Activated naive CD4-positive, alpha-beta T cell treated with anti-CD3 and anti-CD28 coated beads for 36 hours (primary cell): ENCODE measurements at regions not wholly inside any gene's neighbourhood (a gene's known extent, or its start where the extent isn't known, plus 50 kb on each side); places are given as distances from the start of the nearest gene placed in this dataset.
"Not testable (repeated sequence)": the region's sequence is repeated elsewhere in the genome, so short reads cannot be mapped to it uniquely, and the experiment has no call there.

Experiments
- CTCF ChIA-PET: fragments of 350-600 bp; sonication (Branson Sonifier 250); formaldehyde crosslinking; loops from one replicate; lab custom pipeline; 2021; ENCODE audit warnings: antibody characterized with exemption; lab: Charles Lee
- DNase-seq: peaks from one replicate; pipeline ENCODE4 v3.0.0-alpha.2; 2020
- H3K27ac Mint-ChIP-seq: one replicate; pipeline ENCODE4 v1.8.0; 2021; ENCODE audit warnings: mild to moderate bottlenecking, mixed read lengths
- H3K27me3 Mint-ChIP-seq: one replicate; pipeline ENCODE4 v1.8.0; 2021; ENCODE audit warnings: low read depth, mixed read lengths
- H3K36me3 Mint-ChIP-seq: one replicate; pipeline ENCODE4 v1.8.0; 2021; ENCODE audit warnings: low read depth, mixed read lengths
- H3K4me1 Mint-ChIP-seq: one replicate; pipeline ENCODE4 v1.8.0; 2021; ENCODE audit warnings: low read depth, mixed read lengths
- H3K4me3 Mint-ChIP-seq: one replicate; pipeline ENCODE4 v1.8.0; 2021; ENCODE audit warnings: mild to moderate bottlenecking, moderate library complexity, mixed read lengths
- H3K9me3 Mint-ChIP-seq: one replicate; pipeline ENCODE4 v1.8.0; 2021; ENCODE audit warnings: mixed read lengths
- intact Hi-C: fragments of 100-400 bp; cut with micrococcal nuclease; formaldehyde crosslinking; loops from one replicate; pipeline ENCODE4 v1.15.1; 2023

GRCh38 chr6:26720663-26721218 lies 61.2 kb upstream of the ZNF322 start:
- H3K27me3 Mint-ChIP-seq, H3K4me1 Mint-ChIP-seq, H3K36me3 Mint-ChIP-seq, intact Hi-C loops, H3K4me3 Mint-ChIP-seq, DNase-seq, H3K27ac Mint-ChIP-seq, H3K9me3 Mint-ChIP-seq, CTCF ChIA-PET: not testable (repeated sequence)

DNA sequence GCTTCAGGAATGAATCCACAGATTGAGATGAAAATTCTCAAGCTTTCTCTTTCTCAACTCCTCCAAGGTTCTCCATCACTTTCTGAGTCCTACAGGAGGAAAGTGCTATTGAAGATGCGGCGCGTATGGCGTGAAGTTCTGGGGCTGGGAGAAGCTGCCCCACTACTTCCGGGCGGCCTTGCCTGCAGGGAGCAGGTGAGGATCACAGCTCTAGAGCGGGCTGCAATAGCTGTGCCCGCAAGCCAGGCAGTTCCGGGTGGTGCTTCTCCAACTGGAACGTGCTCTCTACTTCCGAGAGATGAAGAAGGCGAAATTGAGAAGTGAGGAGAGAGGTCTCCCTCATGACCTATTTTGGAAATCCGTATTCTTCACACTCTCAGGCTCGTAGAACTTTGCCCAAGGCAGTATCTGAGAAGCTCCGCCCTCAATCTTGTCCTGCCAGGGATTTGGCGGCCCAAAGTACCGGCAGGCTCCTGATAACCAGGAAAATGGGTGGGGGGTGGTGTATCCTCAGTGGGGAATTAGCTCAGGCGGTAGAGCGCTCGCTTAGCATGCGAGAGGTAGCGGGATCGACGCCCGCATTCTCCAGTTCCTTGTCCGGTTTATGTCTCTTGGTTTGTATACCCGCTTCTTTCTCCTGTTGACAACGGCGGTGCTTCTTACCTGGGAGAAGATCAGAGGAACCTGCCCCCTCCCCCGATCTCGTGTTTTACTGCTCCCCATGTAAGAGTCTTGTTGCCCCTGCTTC lies 70.6 kb upstream of the ZNF322 start:
- H3K9me3 Mint-ChIP-seq, DNase-seq, CTCF ChIA-PET, H3K4me1 Mint-ChIP-seq, H3K4me3 Mint-ChIP-seq, H3K27ac Mint-ChIP-seq, H3K27me3 Mint-ChIP-seq, intact Hi-C loops, H3K36me3 Mint-ChIP-seq: not testable (repeated sequence)

GRCh38 chr6:26734776-26735472 lies 75.4 kb upstream of the ZNF322 start:
- H3K36me3 Mint-ChIP-seq, H3K4me1 Mint-ChIP-seq: not testable (repeated sequence)

GRCh38 chr6:26739811-26740210 lies 80.3 kb upstream of the ZNF322 start:
- no peak for DNase-seq
- peaks cover 26% of the 10 kb centered on the region for H3K27me3 Mint-ChIP-seq
- intact Hi-C loops: no loop called here
- peaks cover 5% of the 10 kb centered on the region for H3K4me1 Mint-ChIP-seq
- CTCF ChIA-PET: no interaction called here
- H3K9me3 Mint-ChIP-seq: no peaks in the 10 kb centered on the region
- no peak overlapping the region for H3K27ac Mint-ChIP-seq
- H3K36me3 Mint-ChIP-seq: peaks cover 6% of the 10 kb centered on the region
- no peak overlapping the region for H3K4me3 Mint-ChIP-seq

More at GRCh38 chr6:26734776-26735472, 75.4 kb upstream of the ZNF322 start:
- H3K27me3 Mint-ChIP-seq, DNase-seq, H3K9me3 Mint-ChIP-seq, H3K27ac Mint-ChIP-seq, CTCF ChIA-PET, intact Hi-C loops, H3K4me3 Mint-ChIP-seq: not testable (repeated sequence)

DNA sequence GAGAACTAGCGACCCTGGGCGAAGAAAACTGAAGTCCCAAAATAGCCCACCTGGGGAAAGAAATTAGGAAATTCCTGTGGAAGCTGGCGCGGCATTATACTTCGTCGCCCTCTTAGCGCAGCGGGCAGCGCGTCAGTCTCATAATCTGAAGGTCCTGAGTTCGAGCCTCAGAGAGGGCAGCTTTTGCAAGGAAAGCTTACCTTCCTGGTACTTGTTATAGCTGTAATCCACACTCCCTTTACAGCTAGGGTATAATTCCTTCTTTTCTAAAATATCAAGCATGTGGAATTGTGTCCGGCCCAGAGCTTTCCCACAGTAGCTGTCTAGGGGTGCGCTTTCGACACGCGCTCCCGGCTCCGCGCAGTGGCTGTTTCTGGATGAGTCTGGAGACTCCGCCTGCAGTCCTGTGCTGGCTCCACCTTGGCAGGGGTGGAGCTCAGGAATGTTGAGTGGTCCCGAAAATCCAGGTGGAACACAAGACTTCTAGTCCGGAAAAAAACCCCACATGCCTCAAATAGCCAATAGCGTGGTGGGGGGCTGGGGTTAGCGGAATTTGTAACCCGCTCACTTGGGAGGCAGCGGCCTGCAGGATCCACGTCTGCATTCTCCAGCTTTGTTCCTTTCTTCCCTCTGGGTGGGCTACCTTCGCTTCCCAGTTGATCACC lies 83.7 kb upstream of the ZNF322 start:
- H3K9me3 Mint-ChIP-seq: peaks cover 8% of the 10 kb centered on the region
- no peak overlapping the region for H3K4me3 Mint-ChIP-seq
- CTCF ChIA-PET: no interaction called here
- peaks cover 11% of the 10 kb centered on the region for H3K36me3 Mint-ChIP-seq
- intact Hi-C loops: no loop called here
- no peak overlapping the region for H3K27ac Mint-ChIP-seq
- peaks cover 5% of the 10 kb centered on the region for H3K4me1 Mint-ChIP-seq
- peaks cover 44% of the 10 kb centered on the region for H3K27me3 Mint-ChIP-seq
- DNase-seq: no peak

DNA sequence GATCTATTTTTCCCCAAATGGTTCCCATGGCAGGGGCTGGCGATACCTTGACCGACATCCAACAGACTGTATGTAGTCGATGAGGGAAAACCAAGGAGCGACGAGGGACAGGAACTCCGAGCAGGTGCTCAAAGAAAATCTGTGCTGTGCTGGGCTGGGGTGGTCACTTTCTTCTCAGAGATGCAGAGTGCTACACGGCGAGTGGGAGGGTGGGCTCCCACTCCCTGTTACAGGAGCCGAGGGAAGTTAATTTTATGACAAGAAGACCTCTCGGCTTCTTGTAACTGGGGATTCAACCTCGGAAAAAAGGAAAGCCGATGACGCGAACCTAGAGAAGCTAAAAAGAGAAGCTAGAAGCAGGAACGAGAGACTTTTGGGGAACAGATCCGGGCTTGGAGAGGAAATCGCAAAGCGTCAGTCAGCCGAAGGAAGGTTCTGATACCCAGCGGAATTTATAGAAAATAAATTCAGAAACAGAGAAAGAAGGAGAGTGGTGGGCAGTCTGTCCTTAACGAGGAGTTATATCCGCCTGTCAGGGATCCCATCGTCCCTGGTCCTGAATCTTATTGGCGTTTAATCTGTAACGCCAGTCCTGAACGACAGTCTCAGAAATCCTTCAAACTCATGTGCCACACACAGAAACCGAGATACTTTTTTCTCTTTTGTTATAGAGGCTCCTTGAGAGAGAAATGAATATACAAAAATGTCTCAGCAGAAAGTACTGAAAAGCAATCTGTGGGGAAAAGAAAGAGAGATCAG lies 84.6 kb upstream of the ZNF322 start:
- Mint-ChIP-seq H3K27me3 (peaks cover 48% of the 10 kb centered on the region), H3K4me3 (peak overlapping the region; percentile 18), H3K9me3 (peaks cover 8% of the 10 kb centered on the region), H3K27ac (no peak overlapping the region), H3K36me3 (peaks cover 11% of the 10 kb centered on the region), H3K4me1 (peaks cover 5% of the 10 kb centered on the region)
- intact Hi-C loops: no loop called here
- no peak for DNase-seq
- CTCF ChIA-PET: no interaction called here

- Mint-ChIP-seq H3K36me3 (peaks cover 11% of the 10 kb centered on the region), H3K27me3 (peaks cover 52% of the 10 kb centered on the region)
- H3K4me3 Mint-ChIP-seq, CTCF ChIA-PET, H3K27ac Mint-ChIP-seq, H3K9me3 Mint-ChIP-seq, H3K4me1 Mint-ChIP-seq, DNase-seq, intact Hi-C loops: not testable (repeated sequence)
Measured at GRCh38 chr6:26744837-26745282, 85.3 kb upstream of the ZNF322 start.

DNA sequence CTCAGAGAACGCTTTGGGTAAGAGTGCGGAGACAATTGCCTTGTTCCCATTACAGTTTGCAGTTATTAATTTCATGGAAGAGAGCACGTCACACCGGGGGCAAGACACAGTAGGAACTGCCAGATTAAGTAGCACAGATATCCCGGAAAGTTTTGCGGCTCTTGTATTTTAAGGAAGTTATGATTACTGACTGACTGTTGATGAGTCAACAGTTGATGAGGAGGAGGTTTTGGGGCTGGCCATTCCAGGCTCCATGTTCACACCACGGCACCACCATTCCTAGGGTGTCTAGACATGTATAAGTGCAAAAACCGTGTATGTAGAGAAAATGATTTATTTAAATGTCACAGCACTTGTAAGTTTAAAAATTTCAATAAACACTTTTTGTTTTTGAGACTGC lies 86.4 kb upstream of the ZNF322 start:
- H3K4me3 Mint-ChIP-seq, CTCF ChIA-PET, H3K27ac Mint-ChIP-seq, intact Hi-C loops, H3K9me3 Mint-ChIP-seq, H3K4me1 Mint-ChIP-seq, DNase-seq: not testable (repeated sequence)
- H3K36me3 Mint-ChIP-seq: peaks cover 11% of the 10 kb centered on the region
- H3K27me3 Mint-ChIP-seq: peaks cover 55% of the 10 kb centered on the region

GRCh38 chr6:26749126-26749758 lies 89.7 kb upstream of the ZNF322 start:
- intact Hi-C loops, H3K4me3 Mint-ChIP-seq, H3K9me3 Mint-ChIP-seq, H3K27ac Mint-ChIP-seq, DNase-seq, H3K36me3 Mint-ChIP-seq, H3K4me1 Mint-ChIP-seq, CTCF ChIA-PET: not testable (repeated sequence)
- H3K27me3 Mint-ChIP-seq: peaks cover 39% of the 10 kb centered on the region

- H3K27me3 Mint-ChIP-seq: peaks cover 39% of the 10 kb centered on the region
- DNase-seq, H3K9me3 Mint-ChIP-seq, H3K4me3 Mint-ChIP-seq, CTCF ChIA-PET, H3K27ac Mint-ChIP-seq, H3K4me1 Mint-ChIP-seq, intact Hi-C loops, H3K36me3 Mint-ChIP-seq: not testable (repeated sequence)
Measured at GRCh38 chr6:26749759-26750126, 90.2 kb upstream of the ZNF322 start.

GRCh38 chr6:26754212-26754611 lies 94.7 kb upstream of the ZNF322 start:
- H3K4me1 Mint-ChIP-seq: no peaks in the 10 kb centered on the region
- H3K4me3 Mint-ChIP-seq: no peak overlapping the region
- DNase-seq: no peak
- CTCF ChIA-PET: no interaction called here
- intact Hi-C loops: no loop called here
- peaks cover 8% of the 10 kb centered on the region for H3K36me3 Mint-ChIP-seq
- no peaks in the 10 kb centered on the region for H3K9me3 Mint-ChIP-seq
- peaks cover 32% of the 10 kb centered on the region for H3K27me3 Mint-ChIP-seq
- H3K27ac Mint-ChIP-seq: no peak overlapping the region

- H3K4me3 Mint-ChIP-seq, DNase-seq, H3K9me3 Mint-ChIP-seq, H3K27ac Mint-ChIP-seq, H3K4me1 Mint-ChIP-seq, CTCF ChIA-PET, intact Hi-C loops, H3K36me3 Mint-ChIP-seq: not testable (repeated sequence)
- peaks cover 29% of the 10 kb centered on the region for H3K27me3 Mint-ChIP-seq
Measured at GRCh38 chr6:26754801-26755200, 95.3 kb upstream of the ZNF322 start.
